GM18870 (cell line): ENCODE measurements at regions not wholly inside any gene's neighbourhood (a gene's known extent, or its start where the extent isn't known, plus 50 kb on each side); places are given as distances from the start of the nearest gene placed in this dataset.

Experiments
- ATAC-seq: cut with Tn5 transposase; IDR thresholded peaks from one replicate; pipeline ENCODE4 v1.9.1; 2021; ENCODE audit warnings: moderate library complexity; ENCODE audit not compliant: unreplicated experiment

- ATAC-seq, result no peak
Measured at GRCh38 chr18:26745288-26746181, 120.0 kb downstream of the AQP4 start.

GRCh38 chr18:26741758-26742157, 123.7 kb downstream of the AQP4 start:
- no peak for ATAC-seq

DNA sequence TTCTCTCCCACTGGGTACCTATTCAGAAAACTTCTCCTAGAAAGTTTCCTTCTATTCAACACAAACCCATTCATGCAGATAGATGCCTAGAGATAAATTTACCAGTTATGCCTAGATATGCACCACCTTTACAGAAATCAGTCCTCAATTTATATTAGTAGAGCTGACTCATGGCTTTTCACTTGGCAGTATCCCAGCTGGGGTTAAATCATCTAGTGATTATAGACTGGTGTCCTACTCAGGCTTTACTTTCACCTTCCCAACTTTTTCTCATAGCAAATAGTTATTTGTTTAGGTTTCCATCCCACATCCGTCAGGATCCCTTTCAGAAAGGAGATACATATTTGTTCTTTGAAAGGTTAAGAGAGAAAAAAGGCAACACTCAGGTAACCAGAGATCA, 124.5 kb downstream of the AQP4 start:
- ATAC-seq, result no peak

- ATAC-seq, result no peak
Measured at GRCh38 chr18:26740396-26740795, 125.1 kb downstream of the AQP4 start.

DNA sequence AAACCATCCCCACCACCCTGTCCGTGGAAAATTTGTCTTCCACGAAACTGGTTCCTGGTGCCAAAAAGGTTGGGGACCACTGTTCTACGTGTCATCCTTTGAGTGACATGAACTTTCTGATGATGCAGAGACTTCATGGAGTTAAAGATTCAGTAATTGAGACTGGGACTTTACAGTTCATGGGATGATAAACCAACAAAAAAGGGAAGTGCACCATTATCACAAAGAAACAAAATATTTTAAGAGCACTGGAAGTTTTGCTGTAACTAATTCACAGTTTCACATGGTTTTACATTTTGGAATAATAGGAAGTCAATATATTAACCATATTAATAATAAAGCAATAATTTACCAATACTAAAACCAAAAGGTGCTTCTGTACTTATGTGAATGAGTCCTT, 126.8 kb downstream of the AQP4 start:
- no peak for ATAC-seq

DNA sequence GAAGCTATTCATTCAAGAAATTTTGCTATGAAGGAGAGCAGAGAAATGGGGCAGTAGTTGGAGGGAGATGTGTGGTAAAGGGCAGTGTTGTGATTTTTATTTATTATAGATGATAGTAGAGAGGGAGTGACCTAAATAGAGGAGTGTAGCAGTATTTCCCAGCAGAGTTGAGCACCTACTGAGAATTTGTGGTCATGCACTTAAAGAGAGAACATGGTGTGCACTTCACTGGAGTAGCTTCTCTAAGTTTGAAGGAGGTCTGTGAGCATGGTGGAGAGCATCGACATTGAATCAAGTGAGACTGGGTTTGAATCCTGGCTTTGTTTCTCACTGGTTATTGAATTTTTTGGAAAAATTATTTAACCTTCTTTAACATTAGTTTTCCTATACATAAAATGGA, 129.2 kb downstream of the AQP4 start:
- ATAC-seq, result no peak

- ATAC-seq, result no peak
Measured at GRCh38 chr18:26734760-26735159, 130.7 kb downstream of the AQP4 start.

GRCh38 chr18:26729449-26729848, 136.1 kb downstream of the AQP4 start:
- ATAC-seq, result no peak

GRCh38 chr18:26729008-26729407, 136.5 kb downstream of the AQP4 start:
- no peak for ATAC-seq

- no peak for ATAC-seq
Measured at GRCh38 chr18:26723981-26724380, 141.5 kb downstream of the AQP4 start.

DNA sequence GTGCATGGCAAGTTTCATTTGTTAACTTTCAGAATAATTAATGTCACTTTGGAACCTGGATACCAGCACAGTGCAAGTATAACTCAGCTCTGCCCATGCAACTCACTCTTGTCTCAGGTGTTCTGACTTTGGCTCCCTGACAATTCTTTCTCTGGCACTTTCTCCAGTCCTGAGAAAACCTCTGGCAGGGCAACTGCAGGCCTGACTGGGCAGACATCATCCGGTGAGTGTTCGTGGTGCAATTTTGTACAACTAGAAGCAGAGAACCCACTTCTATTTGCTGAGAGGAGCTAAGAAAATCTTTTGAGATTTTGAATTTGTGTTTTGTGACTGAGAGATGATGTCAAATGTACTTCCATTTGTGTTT, 143.0 kb downstream of the AQP4 start:
- ATAC-seq, result no peak

GRCh38 chr18:26721854-26722564, 143.5 kb downstream of the AQP4 start:
- ATAC-seq, result no peak

DNA sequence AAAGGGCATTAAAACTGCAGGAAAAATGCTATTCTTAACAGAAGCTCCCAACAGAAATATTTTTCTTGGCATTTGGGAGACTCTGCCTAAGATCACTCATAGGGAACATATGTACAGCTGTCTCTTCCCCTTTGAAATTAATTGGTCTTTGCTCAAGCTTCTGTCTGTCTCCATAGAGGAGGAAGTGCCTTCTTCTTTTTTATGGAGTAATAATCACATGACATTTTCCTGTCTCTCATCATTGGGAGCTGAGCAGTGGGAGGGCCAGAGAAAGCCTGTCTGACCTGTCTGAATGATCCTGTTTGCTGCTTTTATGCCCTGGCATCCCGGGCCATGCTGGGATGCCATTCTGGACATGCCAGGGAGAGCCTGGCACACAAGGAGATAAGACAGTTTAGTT, 145.6 kb downstream of the AQP4 start:
- ATAC-seq, result no peak

DNA sequence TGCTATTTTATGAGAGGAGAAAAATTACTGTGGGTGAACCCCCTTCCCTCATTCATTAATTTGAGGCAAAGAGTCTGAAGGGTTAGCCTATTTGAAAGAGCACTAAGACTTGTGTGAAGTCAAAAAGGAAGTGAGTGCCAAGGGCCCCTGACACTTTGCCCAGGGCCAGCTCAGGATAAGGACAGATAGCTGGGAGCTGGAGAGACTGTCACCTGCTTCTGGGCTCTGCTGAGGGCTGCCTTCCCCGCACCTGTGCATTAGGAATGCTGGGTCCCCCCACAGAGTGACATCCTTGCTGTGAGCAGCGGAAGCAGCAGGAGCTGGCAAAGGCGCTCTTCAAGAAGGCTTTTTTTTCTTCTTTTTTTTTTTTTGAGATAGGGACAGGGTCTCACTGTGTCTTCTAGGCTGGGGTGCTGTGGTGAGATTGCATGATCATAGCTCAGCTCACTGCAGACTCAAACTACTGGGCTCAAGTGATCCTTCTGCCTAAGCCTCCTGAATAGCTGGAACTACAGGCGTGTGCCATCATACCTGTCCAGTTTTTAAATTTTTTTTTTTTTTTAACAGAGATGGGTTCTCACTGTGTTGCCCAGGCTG, 148.3 kb downstream of the AQP4 start:
- ATAC-seq, result no peak

DNA sequence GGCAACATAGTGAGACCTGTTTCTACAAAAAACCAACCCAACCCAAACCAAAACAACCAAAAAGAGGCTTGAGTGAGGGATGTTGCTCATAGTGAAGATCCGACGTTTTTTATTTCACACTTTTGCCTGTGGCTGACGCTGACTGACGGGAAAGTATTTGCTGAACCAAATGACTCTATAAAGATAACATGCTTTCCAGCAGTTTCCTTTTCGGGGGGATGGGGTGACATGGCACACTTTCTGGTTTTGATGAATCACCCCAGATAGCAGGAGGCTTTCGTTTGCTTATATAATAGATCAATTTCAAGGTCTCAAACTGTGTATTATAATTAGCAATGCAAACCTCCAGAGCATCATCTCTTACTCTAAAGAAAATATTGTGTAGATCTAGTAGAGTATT, 150.8 kb downstream of the AQP4 start:
- ATAC-seq, result no peak

DNA sequence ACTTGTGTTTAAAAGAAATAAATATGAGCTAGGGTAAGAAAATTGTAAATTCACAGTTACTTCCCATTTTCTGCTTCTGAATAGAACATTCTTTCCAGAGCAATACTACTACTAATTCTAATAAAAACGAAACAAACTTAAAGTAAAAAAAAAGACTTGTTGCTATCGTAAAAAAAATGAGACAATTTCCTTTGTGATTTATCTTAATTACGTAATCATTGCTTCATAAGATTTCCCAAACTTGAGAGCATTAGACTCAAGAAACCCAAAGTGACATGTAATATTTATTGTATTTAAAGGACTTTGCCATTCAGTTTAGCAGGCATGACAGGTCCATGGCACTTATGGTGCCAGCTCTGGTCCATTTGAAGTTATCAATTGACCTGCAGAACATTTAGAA, 153.8 kb downstream of the AQP4 start:
- ATAC-seq, result no peak

DNA sequence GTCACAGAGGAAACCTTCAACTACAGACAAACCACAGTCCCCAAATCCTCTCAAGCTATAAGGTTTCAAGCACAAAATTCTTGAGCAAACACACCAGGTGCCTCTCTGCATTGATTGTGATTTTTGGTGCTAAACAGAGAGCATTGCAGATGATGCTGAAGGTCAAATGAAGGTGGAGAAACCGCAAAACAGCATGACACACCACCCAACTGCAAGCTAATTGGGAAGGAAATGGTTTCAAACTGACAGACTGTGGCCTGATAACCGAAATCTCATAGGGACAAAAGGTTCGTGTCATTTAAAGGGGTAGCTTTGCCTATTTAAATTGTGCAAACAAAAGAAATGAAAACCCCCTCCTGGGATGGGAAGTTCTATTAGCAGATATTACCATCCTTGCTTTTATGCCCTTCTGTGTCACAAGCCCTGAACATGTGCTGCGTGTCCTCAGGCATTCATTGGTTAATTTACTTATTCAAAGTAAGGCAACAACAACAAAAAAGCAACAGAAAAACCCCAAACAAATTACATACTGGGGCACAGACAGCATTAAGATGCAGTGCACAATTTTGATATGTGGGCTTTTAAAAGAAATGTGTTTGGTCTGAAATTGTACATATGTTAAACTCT, 154.9 kb downstream of the AQP4 start:
- ATAC-seq, result peak; percentile 86

GRCh38 chr18:26709897-26710296, 155.6 kb downstream of the AQP4 start:
- ATAC-seq, result no peak

GRCh38 chr18:26708806-26709716, 156.4 kb downstream of the AQP4 start:
- ATAC-seq, result no peak

- no peak for ATAC-seq
Measured at GRCh38 chr18:26706911-26707351, 158.6 kb downstream of the AQP4 start.
